ENCODE measurements at regions not wholly inside any gene's neighbourhood (a gene's known extent, or its start where the extent isn't known, plus 50 kb on each side); places are given as distances from the start of the nearest gene placed in this dataset.

DNA sequence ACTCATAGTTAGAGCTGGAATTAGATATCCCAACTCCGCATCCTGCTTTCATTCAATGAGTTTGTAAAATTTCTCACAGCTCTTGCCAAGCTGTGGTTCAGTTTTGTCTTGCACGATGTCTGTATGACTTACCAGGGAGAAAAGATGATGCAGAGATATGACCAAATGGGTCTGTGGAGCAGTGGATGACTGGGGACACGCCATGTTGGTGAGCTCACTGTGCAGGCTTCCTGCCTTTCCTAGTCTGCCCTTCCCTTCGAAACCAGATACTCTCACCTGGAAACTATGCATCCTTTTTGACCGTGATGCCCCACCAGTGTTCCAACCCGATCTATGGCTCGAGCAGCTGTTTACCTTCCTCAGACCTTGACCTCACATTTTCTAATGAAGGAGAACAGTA is 262.7 kb upstream of the BMP2 start:
- no peak overlapping the region for H3K4me3 ChIP-seq (ENCODE audit: low read depth in 1 of 3, low read length in 3 of 3)
- no peak for TF ChIP-seq RAD21 (IDR thresholded peaks at IDR 0.05)
- no peak for TF ChIP-seq EGR1 (IDR thresholded peaks at IDR 0.05; ENCODE audit: low read depth in 2 of 2)
- TF ChIP-seq HNF4G (IDR thresholded peaks at IDR 0.05): no peak
- TF ChIP-seq, protein P1, sequence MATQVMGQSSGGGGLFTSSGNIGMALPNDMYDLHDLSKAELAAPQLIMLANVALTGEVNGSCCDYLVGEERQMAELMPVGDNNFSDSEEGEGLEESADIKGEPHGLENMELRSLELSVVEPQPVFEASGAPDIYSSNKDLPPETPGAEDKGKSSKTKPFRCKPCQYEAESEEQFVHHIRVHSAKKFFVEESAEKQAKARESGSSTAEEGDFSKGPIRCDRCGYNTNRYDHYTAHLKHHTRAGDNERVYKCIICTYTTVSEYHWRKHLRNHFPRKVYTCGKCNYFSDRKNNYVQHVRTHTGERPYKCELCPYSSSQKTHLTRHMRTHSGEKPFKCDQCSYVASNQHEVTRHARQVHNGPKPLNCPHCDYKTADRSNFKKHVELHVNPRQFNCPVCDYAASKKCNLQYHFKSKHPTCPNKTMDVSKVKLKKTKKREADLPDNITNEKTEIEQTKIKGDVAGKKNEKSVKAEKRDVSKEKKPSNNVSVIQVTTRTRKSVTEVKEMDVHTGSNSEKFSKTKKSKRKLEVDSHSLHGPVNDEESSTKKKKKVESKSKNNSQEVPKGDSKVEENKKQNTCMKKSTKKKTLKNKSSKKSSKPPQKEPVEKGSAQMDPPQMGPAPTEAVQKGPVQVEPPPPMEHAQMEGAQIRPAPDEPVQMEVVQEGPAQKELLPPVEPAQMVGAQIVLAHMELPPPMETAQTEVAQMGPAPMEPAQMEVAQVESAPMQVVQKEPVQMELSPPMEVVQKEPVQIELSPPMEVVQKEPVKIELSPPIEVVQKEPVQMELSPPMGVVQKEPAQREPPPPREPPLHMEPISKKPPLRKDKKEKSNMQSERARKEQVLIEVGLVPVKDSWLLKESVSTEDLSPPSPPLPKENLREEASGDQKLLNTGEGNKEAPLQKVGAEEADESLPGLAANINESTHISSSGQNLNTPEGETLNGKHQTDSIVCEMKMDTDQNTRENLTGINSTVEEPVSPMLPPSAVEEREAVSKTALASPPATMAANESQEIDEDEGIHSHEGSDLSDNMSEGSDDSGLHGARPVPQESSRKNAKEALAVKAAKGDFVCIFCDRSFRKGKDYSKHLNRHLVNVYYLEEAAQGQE (IDR thresholded peaks at IDR 0.05): no peak
- TF ChIP-seq NR2F2 (IDR thresholded peaks at IDR 0.05): no peak
- no peak for TF ChIP-seq SP1 (IDR thresholded peaks at IDR 0.05)
- TF ChIP-seq, protein P2, sequence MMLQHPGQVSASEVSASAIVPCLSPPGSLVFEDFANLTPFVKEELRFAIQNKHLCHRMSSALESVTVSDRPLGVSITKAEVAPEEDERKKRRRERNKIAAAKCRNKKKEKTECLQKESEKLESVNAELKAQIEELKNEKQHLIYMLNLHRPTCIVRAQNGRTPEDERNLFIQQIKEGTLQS (IDR thresholded peaks at IDR 0.05): no peak
- H3K27me3 ChIP-seq (ENCODE audit: control insufficient read depth in 4 of 4, insufficient read depth in 4 of 4, low read length in 3 of 4): peaks cover 0 to 6% (median 0%) of the 10 kb centered on the region in 4 donors
- no peak overlapping the region for H3K9ac ChIP-seq (ENCODE audit: low read depth in 1 of 2, low read length in 2 of 2)
- DNase-seq (ENCODE audit: low spot score): no peak
- no peak overlapping the region for H3K27ac ChIP-seq (ENCODE audit: low read depth in 1 of 2, low read length in 2 of 2)
- 65% methylated on average over 7 of the region's 7 CpGs for WGBS
- peaks cover 0 to 4% (median 0%) of the 10 kb centered on the region in 4 donors for H3K9me3 ChIP-seq (ENCODE audit: control insufficient read depth in 4 of 4, low read length in 3 of 4)
- no peaks in the 10 kb centered on the region for H3K4me1 ChIP-seq (ENCODE audit: control insufficient read depth in 4 of 4, insufficient read depth in 4 of 4, low read length in 3 of 4)
- no peaks in the 10 kb centered on the region for H3K36me3 ChIP-seq (ENCODE audit: control insufficient read depth in 4 of 4, insufficient read depth in 3 of 4, low read depth in 1 of 4, low read length in 3 of 4)

DNA sequence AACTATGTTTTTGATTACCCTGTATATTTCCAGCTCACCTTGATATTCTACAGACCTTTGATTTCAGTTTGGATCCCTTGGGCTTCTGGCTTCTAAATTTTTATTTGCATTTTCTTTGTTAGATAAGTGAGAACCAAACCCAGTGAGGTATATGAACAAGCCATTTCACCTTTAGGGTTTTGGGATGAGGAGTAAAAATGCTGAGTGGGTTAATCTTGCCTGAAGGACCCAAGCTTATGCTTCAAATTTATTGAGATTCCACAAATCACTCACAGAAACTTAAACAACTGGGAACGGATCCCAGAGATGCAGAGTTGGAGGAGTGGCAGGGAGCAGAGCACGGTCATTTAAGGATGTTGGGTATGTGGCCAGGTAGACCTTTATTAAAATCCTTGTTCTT is 263.3 kb upstream of the BMP2 start:
- Histone ChIP-seq H3K27ac (ENCODE audit: low read depth in 1 of 2, low read length in 2 of 2) (no peak overlapping the region), H3K27me3 (ENCODE audit: control insufficient read depth in 4 of 4, insufficient read depth in 4 of 4, low read length in 3 of 4) (peaks cover 0 to 6% (median 0%) of the 10 kb centered on the region in 4 donors), H3K9ac (ENCODE audit: low read depth in 1 of 2, low read length in 2 of 2) (no peak overlapping the region), H3K4me3 (ENCODE audit: low read depth in 1 of 3, low read length in 3 of 3) (no peak overlapping the region), H3K36me3 (ENCODE audit: control insufficient read depth in 4 of 4, insufficient read depth in 3 of 4, low read depth in 1 of 4, low read length in 3 of 4) (no peaks in the 10 kb centered on the region), H3K4me1 (ENCODE audit: control insufficient read depth in 4 of 4, insufficient read depth in 4 of 4, low read length in 3 of 4) (no peaks in the 10 kb centered on the region), H3K9me3 (ENCODE audit: control insufficient read depth in 4 of 4, low read length in 3 of 4) (peaks cover 0 to under 1% (median 0%) of the 10 kb centered on the region in 4 donors)
- TF ChIP-seq RAD21 (IDR thresholded peaks at IDR 0.05) (no peak), RXRA (IDR thresholded peaks at IDR 0.05) (no peak), TAF1 (conservative IDR thresholded peaks at IDR 0.05) (no peak), HNF4A (conservative IDR thresholded peaks at IDR 0.05) (no peak), SP1 (IDR thresholded peaks at IDR 0.05) (no peak), EGR1 (IDR thresholded peaks at IDR 0.05; ENCODE audit: low read depth in 2 of 2) (no peak), JUND (IDR thresholded peaks at IDR 0.05) (no peak), GABPA (IDR thresholded peaks at IDR 0.05 in 1 of 2, conservative IDR thresholded peaks at IDR 0.05 in 1 of 2) (no peak), YY1 (IDR thresholded peaks at IDR 0.05) (no peak), FOXA1 (IDR thresholded peaks at IDR 0.05) (no peak), FOXA2 (IDR thresholded peaks at IDR 0.05) (no peak), HNF4G (IDR thresholded peaks at IDR 0.05) (no peak)
- TF ChIP-seq, protein P3, sequence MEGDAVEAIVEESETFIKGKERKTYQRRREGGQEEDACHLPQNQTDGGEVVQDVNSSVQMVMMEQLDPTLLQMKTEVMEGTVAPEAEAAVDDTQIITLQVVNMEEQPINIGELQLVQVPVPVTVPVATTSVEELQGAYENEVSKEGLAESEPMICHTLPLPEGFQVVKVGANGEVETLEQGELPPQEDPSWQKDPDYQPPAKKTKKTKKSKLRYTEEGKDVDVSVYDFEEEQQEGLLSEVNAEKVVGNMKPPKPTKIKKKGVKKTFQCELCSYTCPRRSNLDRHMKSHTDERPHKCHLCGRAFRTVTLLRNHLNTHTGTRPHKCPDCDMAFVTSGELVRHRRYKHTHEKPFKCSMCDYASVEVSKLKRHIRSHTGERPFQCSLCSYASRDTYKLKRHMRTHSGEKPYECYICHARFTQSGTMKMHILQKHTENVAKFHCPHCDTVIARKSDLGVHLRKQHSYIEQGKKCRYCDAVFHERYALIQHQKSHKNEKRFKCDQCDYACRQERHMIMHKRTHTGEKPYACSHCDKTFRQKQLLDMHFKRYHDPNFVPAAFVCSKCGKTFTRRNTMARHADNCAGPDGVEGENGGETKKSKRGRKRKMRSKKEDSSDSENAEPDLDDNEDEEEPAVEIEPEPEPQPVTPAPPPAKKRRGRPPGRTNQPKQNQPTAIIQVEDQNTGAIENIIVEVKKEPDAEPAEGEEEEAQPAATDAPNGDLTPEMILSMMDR (IDR thresholded peaks at IDR 0.05; ENCODE audit: low read depth, low read length, missing input control): no peak
- TF ChIP-seq, protein P4, sequence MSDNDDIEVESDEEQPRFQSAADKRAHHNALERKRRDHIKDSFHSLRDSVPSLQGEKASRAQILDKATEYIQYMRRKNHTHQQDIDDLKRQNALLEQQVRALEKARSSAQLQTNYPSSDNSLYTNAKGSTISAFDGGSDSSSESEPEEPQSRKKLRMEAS (IDR thresholded peaks at IDR 0.05): no peak
- TF ChIP-seq, protein P2 (IDR thresholded peaks at IDR 0.05): no peak
- DNase-seq (ENCODE audit: low spot score): no peak
- 70% methylated on average over 2 of the region's 2 CpGs for WGBS
